SK-N-SH (cell line): ENCODE measurements at regions not wholly inside any gene's neighbourhood (a gene's known extent, or its start where the extent isn't known, plus 50 kb on each side); places are given as distances from the start of the nearest gene placed in this dataset.

Source experiments
- CHD2 ChIP-seq: fragments of 150-350 bp; IDR thresholded peaks from 2 replicates; pipeline ENCODE4 v1.6.1; 2018; ENCODE audit warnings: low read length; ENCODE audit not compliant: partially characterized antibody
- CTCF ChIP-seq: fragments of 200-600 bp; sonication (generic); IDR thresholded peaks from 2 replicates; pipeline ENCODE4 v1.6.1; 2017; ENCODE audit warnings: antibody characterized with exemption, mild to moderate bottlenecking, moderate library complexity
- EZH2phosphoT487 ChIP-seq: fragments of 200-600 bp; sonication (generic); IDR thresholded peaks from 2 replicates; pipeline ENCODE4 v1.6.1; 2017; ENCODE audit warnings: low read depth, mixed run types, mild to moderate bottlenecking, antibody characterized with exemption, moderate library complexity, borderline replicate concordance
- NFIC ChIP-seq: IDR thresholded peaks from 2 replicates; pipeline ENCODE4 v1.4.0; 2012; ENCODE audit warnings: borderline replicate concordance
- POLR2AphosphoS5 ChIP-seq: IDR thresholded peaks from 2 replicates; pipeline ENCODE4 v1.6.1; 2012; ENCODE audit warnings: low read depth, low read length
- RAD21 ChIP-seq: IDR thresholded peaks from 2 replicates; pipeline ENCODE4 v1.6.1; 2012; ENCODE audit warnings: mild to moderate bottlenecking, low read length
- RCOR1 ChIP-seq: fragments of 150-350 bp; IDR thresholded peaks from 2 replicates; pipeline ENCODE4 v1.6.1; 2017; ENCODE audit warnings: antibody characterized with exemption, low read length
- REST ChIP-seq: IDR thresholded peaks from 2 replicates; pipeline ENCODE4 v1.6.1; 2012; ENCODE audit warnings: mild to moderate bottlenecking, low read depth, low read length, moderate library complexity
- RXRA ChIP-seq: IDR thresholded peaks from 2 replicates; pipeline ENCODE4 v1.4.0; 2012; ENCODE audit warnings: low read depth, mild to moderate bottlenecking, borderline replicate concordance
- SIN3A ChIP-seq: IDR thresholded peaks from 2 replicates; pipeline ENCODE4 v1.6.1; 2012; ENCODE audit warnings: low read depth, mild to moderate bottlenecking, low read length, moderate library complexity, borderline replicate concordance
- TAF1 ChIP-seq: IDR thresholded peaks from 2 replicates; pipeline ENCODE4 v1.6.1; 2012; ENCODE audit warnings: low read depth, mild to moderate bottlenecking, low read length, moderate library complexity, borderline replicate concordance
- TCF12 ChIP-seq: IDR thresholded peaks from 2 replicates; pipeline ENCODE4 v1.4.0; 2012
- USF2 ChIP-seq: fragments of 150-350 bp; IDR thresholded peaks from 2 replicates; pipeline ENCODE4 v1.6.1; 2017; ENCODE audit warnings: antibody characterized with exemption, low read length, low read depth, borderline replicate concordance
- ZBTB33 ChIP-seq: IDR thresholded peaks from 2 replicates; pipeline ENCODE4 v1.4.0; 2012; ENCODE audit warnings: low read depth, borderline replicate concordance

- TF ChIP-seq RCOR1 (no peak), CHD2 (no peak), SIN3A (no peak), USF2 (no peak), CTCF (no peak), REST (no peak), ZBTB33 (no peak), RAD21 (no peak), RXRA (no peak), TCF12 (no peak), POLR2AphosphoS5 (no peak), TAF1 (no peak), NFIC (no peak), EZH2phosphoT487 (no peak)
Measured at GRCh38 chr2:239735829-239736357, 289.2 kb downstream of the NDUFA10 start.
